H1 (cell line): ENCODE measurements at regions not wholly inside any gene's neighbourhood (a gene's known extent, or its start where the extent isn't known, plus 50 kb on each side); places are given as distances from the start of the nearest gene placed in this dataset.

Experiments used
- CTCF ChIA-PET: fragments of 300-600 bp; sonication (Branson Sonifier 250); formaldehyde crosslinking; loops from one replicate; lab custom pipeline; 2021; ENCODE audit not compliant: partially characterized antibody; lab: Charles Lee
- POLR2A ChIA-PET: fragments of 300-600 bp; sonication (Branson Sonifier 250); formaldehyde crosslinking; loops from one replicate; lab custom pipeline; 2021; ENCODE audit warnings: inconsistent platforms; ENCODE audit not compliant: partially characterized antibody; lab: Charles Lee
- DNase-seq, 2 experiments: peaks; one replicate each; pipeline versions ENCODE4 v3.0.0 to v3.0.0-alpha.2; 2010 to 2022; ENCODE audit warnings: low spot score in 2 of 2, low read depth in 1 of 2, mixed read lengths in 1 of 2
- FAIRE-seq: peaks from 2 replicates; lab custom pipeline; 2011; peaks lifted over from hg19 to GRCh38; lab: Jason Lieb, UNC
- H2AFZ ChIP-seq: 2 replicates; pipeline ENCODE4 v1.8.1; 2012; ENCODE audit warnings: low read length, inconsistent platforms
- H2AK5ac ChIP-seq: 2 replicates; pipeline ENCODE4 v1.6.1; 2013; ENCODE audit warnings: low read depth, low read length
- H2BK120ac ChIP-seq: replicated peaks from 2 replicates; pipeline ENCODE3; 2013; ENCODE audit warnings: low read depth, low read length, inconsistent platforms
- H2BK12ac ChIP-seq: 2 replicates; pipeline ENCODE4 v1.6.1; 2013; ENCODE audit warnings: low read depth, low read length
- H2BK15ac ChIP-seq: 2 replicates; pipeline ENCODE4 v1.6.1; 2013; ENCODE audit warnings: low read length
- H2BK20ac ChIP-seq: 2 replicates; pipeline ENCODE4 v1.6.1; 2013; ENCODE audit warnings: low read length
- H2BK5ac ChIP-seq: 2 replicates; pipeline ENCODE4 v1.6.1; 2013; ENCODE audit warnings: low read depth, low read length
- H3K14ac ChIP-seq: 2 replicates; pipeline ENCODE4 v1.6.1; 2013; ENCODE audit warnings: inconsistent platforms; ENCODE audit not compliant: insufficient read length
- H3K18ac ChIP-seq: 2 replicates; pipeline ENCODE4 v1.6.1; 2013; ENCODE audit warnings: low read length; ENCODE audit errors: extremely low read depth
- H3K23ac ChIP-seq: 2 replicates; pipeline ENCODE4 v1.6.1; 2013; ENCODE audit warnings: inconsistent platforms; ENCODE audit not compliant: insufficient read length
- H3K23me2 ChIP-seq: 2 replicates; pipeline ENCODE4 v1.6.1; 2013; ENCODE audit warnings: low read depth, low read length
- H3K27ac ChIP-seq: 2 replicates; pipeline ENCODE4 v1.6.1; 2011; ENCODE audit warnings: low read depth, low read length, inconsistent platforms
- H3K27me3 ChIP-seq, 4 experiments: replicated peaks in 1 of 4; 1 replicate in 1 of 4; 2 replicates in 3 of 4; pipeline versions ENCODE4 v1.6.1 to v1.8.1; 2011 to 2013; ENCODE audit warnings: low read length in 3 of 4, mild to moderate bottlenecking in 3 of 4, inconsistent platforms in 2 of 4, mixed read lengths in 2 of 4, moderate library complexity in 1 of 4; ENCODE audit not compliant: control insufficient read depth in 3 of 4, insufficient read depth in 3 of 4; ENCODE audit errors: extremely low read depth in 1 of 4
- H3K36me3 ChIP-seq, 4 experiments: 2 replicates each; pipeline versions ENCODE4 v1.6.1 to v1.8.1; 2011 to 2013; ENCODE audit warnings: mild to moderate bottlenecking in 4 of 4, low read length in 3 of 4, moderate library complexity in 2 of 4, control low read depth in 1 of 4, inconsistent platforms in 1 of 4; ENCODE audit not compliant: insufficient read depth in 4 of 4, control insufficient read depth in 2 of 4
- H3K4ac ChIP-seq: replicated peaks from 2 replicates; pipeline ENCODE3; 2013; ENCODE audit warnings: low read length, low read depth, mixed read lengths, inconsistent platforms; ENCODE audit not compliant: insufficient read length
- H3K4me1 ChIP-seq, 4 experiments: replicated peaks in 1 of 4; 1 replicate in 1 of 4; 2 replicates in 3 of 4; pipeline versions ENCODE4 v1.6.1 to v1.8.1; 2011 to 2013; ENCODE audit warnings: low read length in 3 of 4, inconsistent platforms in 2 of 4, mixed read lengths in 1 of 4; ENCODE audit not compliant: insufficient read depth in 4 of 4, control insufficient read depth in 3 of 4
- H3K4me2 ChIP-seq, 2 experiments: 2 replicates each; pipeline versions ENCODE4 v1.6.1 to v1.8.1; 2011 to 2013; ENCODE audit warnings: low read depth in 2 of 2, low read length in 2 of 2, control low read depth in 1 of 2, inconsistent platforms in 1 of 2, mild to moderate bottlenecking in 1 of 2; ENCODE audit not compliant: insufficient read depth in 1 of 2
- H3K4me3 ChIP-seq, 4 experiments: fragments of 200-600, 300-600 bp in 1 of 4; sonication (generic), shearing (Covaris generic), sonication (Bioruptor Twin) in 1 of 4; 2 replicates each; pipeline versions ENCODE4 v1.5.1 to v1.8.1; 2011 to 2016; ENCODE audit warnings: low read length in 4 of 4, low read depth in 3 of 4, control low read depth in 2 of 4, inconsistent platforms in 2 of 4, mild to moderate bottlenecking in 2 of 4, mixed read lengths in 1 of 4, moderate library complexity in 1 of 4; ENCODE audit not compliant: insufficient read depth in 2 of 4; ENCODE audit errors: extremely low read depth in 1 of 4
- H3K56ac ChIP-seq: replicated peaks from 2 replicates; pipeline ENCODE3; 2013; ENCODE audit warnings: low read depth, mild to moderate bottlenecking, mixed read lengths, low read length, inconsistent platforms; ENCODE audit not compliant: insufficient read length
- H3K79me1 ChIP-seq: 2 replicates; pipeline ENCODE4 v1.6.1; 2013; ENCODE audit warnings: low read depth, low read length, control low read depth
- H3K79me2 ChIP-seq, 2 experiments: 2 replicates each; pipeline versions ENCODE4 v1.6.1 to v1.8.1; 2012 to 2013; ENCODE audit warnings: low read length in 2 of 2, mild to moderate bottlenecking in 2 of 2, inconsistent platforms in 1 of 2; ENCODE audit not compliant: insufficient read depth in 2 of 2, control insufficient read depth in 1 of 2
- H3K9ac ChIP-seq, 4 experiments: replicated peaks in 1 of 4; 1 replicate in 1 of 4; 2 replicates in 3 of 4; pipeline versions ENCODE4 v1.6.1 to v1.8.1; 2011 to 2013; ENCODE audit warnings: low read depth in 3 of 4, low read length in 3 of 4, control low read depth in 2 of 4, mild to moderate bottlenecking in 2 of 4, moderate library complexity in 2 of 4, inconsistent platforms in 1 of 4; ENCODE audit errors: extremely low read depth in 1 of 4
- H3K9me3 ChIP-seq, 2 experiments: 2 replicates each; pipeline versions ENCODE4 v1.6.1 to v1.8.1; 2012 to 2013; ENCODE audit warnings: mild to moderate bottlenecking in 2 of 2, moderate library complexity in 2 of 2, control low read depth in 1 of 2, inconsistent platforms in 1 of 2, low read depth in 1 of 2, low read length in 1 of 2, mixed read lengths in 1 of 2; ENCODE audit not compliant: insufficient read depth in 2 of 2
- H4K20me1 ChIP-seq, 2 experiments: replicated peaks in 1 of 2; 2 replicates each; pipeline versions ENCODE3 to v1.8.1; 2011 to 2013; ENCODE audit warnings: inconsistent platforms in 2 of 2, low read length in 2 of 2, mild to moderate bottlenecking in 1 of 2; ENCODE audit not compliant: insufficient read depth in 2 of 2, control insufficient read depth in 1 of 2
- H4K5ac ChIP-seq: 2 replicates; pipeline ENCODE4 v1.6.1; 2013; ENCODE audit warnings: low read length, low read depth, mixed read lengths, inconsistent platforms; ENCODE audit not compliant: insufficient read length
- H4K8ac ChIP-seq: 2 replicates; pipeline ENCODE4 v1.8.0; 2013; ENCODE audit warnings: mild to moderate bottlenecking, moderate library complexity, low read length, inconsistent platforms; ENCODE audit not compliant: insufficient read depth; ENCODE audit errors: extremely low read depth
- H4K91ac ChIP-seq: replicated peaks from 2 replicates; pipeline ENCODE3; 2013; ENCODE audit warnings: low read length, mixed read lengths, inconsistent platforms; ENCODE audit not compliant: insufficient read length
- CEBPB ChIP-seq: IDR thresholded peaks from 2 replicates; pipeline ENCODE4 v1.6.1; 2012; ENCODE audit warnings: low read depth, low read length
- CHD1 ChIP-seq: IDR thresholded peaks from 2 replicates; pipeline ENCODE4 v1.6.1; 2012; ENCODE audit warnings: low read depth, low read length, improper control_type of control experiment
- CREB1 ChIP-seq: IDR thresholded peaks from 2 replicates; pipeline ENCODE4 v1.6.1; 2012; ENCODE audit warnings: inconsistent platforms
- HDAC6 ChIP-seq: IDR thresholded peaks from one replicate; pipeline ENCODE4 v1.7.1; 2012; ENCODE audit warnings: low read depth, mild to moderate bottlenecking, inconsistent platforms, low read length, moderate library complexity
- KDM1A ChIP-seq: fragments of 200-600, 300-600 bp; sonication (generic); IDR thresholded peaks from 2 replicates; pipeline ENCODE4 v1.7.1; 2016; ENCODE audit warnings: mild to moderate bottlenecking, low read length, borderline replicate concordance
- KDM4A ChIP-seq: IDR thresholded peaks from one replicate; pipeline ENCODE4 v1.7.1; 2012; ENCODE audit warnings: low read depth, mild to moderate bottlenecking, moderate library complexity, low read length, inconsistent platforms; ENCODE audit not compliant: severe bottlenecking
- NRF1 ChIP-seq: IDR thresholded peaks from 2 replicates; pipeline ENCODE4 v1.6.1; 2011; ENCODE audit warnings: mild to moderate bottlenecking, low read depth, low read length, improper control_type of control experiment
- PHF8 ChIP-seq: fragments of 200-600 bp; sonication (generic); conservative IDR thresholded peaks from 2 replicates; pipeline ENCODE4 v1.7.1; 2012; ENCODE audit warnings: low read depth, mild to moderate bottlenecking, inconsistent platforms, low read length, moderate library complexity
- SAP30 ChIP-seq: fragments of 300-600 bp; sonication (generic); IDR thresholded peaks from 2 replicates; pipeline ENCODE4 v1.7.1; 2012; ENCODE audit warnings: low read length, moderate library complexity, mild to moderate bottlenecking, inconsistent platforms; ENCODE audit not compliant: insufficient read depth, insufficient replicate concordance
- SIN3A ChIP-seq, 2 experiments: IDR thresholded peaks in 1 of 2; conservative IDR thresholded peaks in 1 of 2; 2 replicates each; pipeline ENCODE4 v1.6.1; 2011 to 2012; ENCODE audit warnings: low read length in 2 of 2, improper control_type of control experiment in 1 of 2, low read depth in 1 of 2, mild to moderate bottlenecking in 1 of 2
- SP2 ChIP-seq: IDR thresholded peaks from 2 replicates; pipeline ENCODE4 v1.6.1; 2012; ENCODE audit warnings: mild to moderate bottlenecking, low read length, inconsistent platforms
- WGBS, 2 experiments: shearing (Covaris generic) in 1 of 2; methylation state at CpG; one replicate each; pipeline versions ENCODE4 v1.1.6 to v1.1.7; 2013 to 2015; ENCODE audit warnings: low lambda C conversion rate in 2 of 2, mixed read lengths in 2 of 2, inconsistent platforms in 1 of 2, low coverage in 1 of 2, missing lambda C conversion rate in 1 of 2; ENCODE audit not compliant: insufficient replicate concordance in 2 of 2, insufficient coverage in 1 of 2, insufficient read length in 1 of 2; ENCODE audit errors: extremely low coverage in 1 of 2, missing lambda C conversion rate in 1 of 2; 5-methylcytosine and 5-hydroxymethylcytosine counted together
- TF ChIP-seq, protein P1 (sequence below): IDR thresholded peaks from 2 replicates; pipeline ENCODE4 v1.6.1; 2012; ENCODE audit warnings: inconsistent platforms
- TF ChIP-seq, protein P2 (sequence below): IDR thresholded peaks from 2 replicates; pipeline ENCODE4 v1.6.1; 2011; ENCODE audit warnings: low read depth, mild to moderate bottlenecking, low read length; ENCODE audit not compliant: insufficient read depth

GRCh38 chr2:205898744-205899143, 187.2 kb downstream of the INO80D start:
- no peak overlapping the region for H4K5ac ChIP-seq
- H3K23me2 ChIP-seq, result no peaks in the 10 kb centered on the region
- no peak overlapping the region for H2BK5ac ChIP-seq
- POLR2A ChIA-PET, result no interaction called here
- H3K4ac ChIP-seq, result no peak overlapping the region
- H3K36me3 ChIP-seq, result no peaks in the 10 kb centered on the region
- H3K79me1 ChIP-seq, result no peaks in the 10 kb centered on the region
- no peak overlapping the region for H3K4me3 ChIP-seq
- no peak overlapping the region for H3K27ac ChIP-seq
- no peak overlapping the region for H3K23ac ChIP-seq
- no peaks in the 10 kb centered on the region for H3K27me3 ChIP-seq
- H3K4me1 ChIP-seq, result no peaks in the 10 kb centered on the region
- H3K14ac ChIP-seq, result no peak overlapping the region
- H2BK15ac ChIP-seq, result no peak overlapping the region
- no peaks in the 10 kb centered on the region for H3K79me2 ChIP-seq
- TF ChIP-seq CEBPB (no peak), NRF1 (no peak), KDM1A (no peak), SAP30 (no peak), KDM4A (no peak), PHF8 (no peak), SIN3A (conservative IDR thresholded peaks at IDR 0.05 in 1 of 2, IDR thresholded peaks at IDR 0.05 in 1 of 2; ENCODE audit: low read depth in 1 of 2, low read length in 2 of 2) (no peak), CREB1 (no peak), SP2 (no peak), HDAC6 (no peak), CHD1 (no peak)
- TF ChIP-seq, protein P1, sequence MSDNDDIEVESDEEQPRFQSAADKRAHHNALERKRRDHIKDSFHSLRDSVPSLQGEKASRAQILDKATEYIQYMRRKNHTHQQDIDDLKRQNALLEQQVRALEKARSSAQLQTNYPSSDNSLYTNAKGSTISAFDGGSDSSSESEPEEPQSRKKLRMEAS, result no peak
- TF ChIP-seq, protein P2, sequence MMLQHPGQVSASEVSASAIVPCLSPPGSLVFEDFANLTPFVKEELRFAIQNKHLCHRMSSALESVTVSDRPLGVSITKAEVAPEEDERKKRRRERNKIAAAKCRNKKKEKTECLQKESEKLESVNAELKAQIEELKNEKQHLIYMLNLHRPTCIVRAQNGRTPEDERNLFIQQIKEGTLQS, result no peak
- TF ChIP-seq, all 59 proteins: peak for 0
- no peak overlapping the region for H3K9ac ChIP-seq
- no peak overlapping the region for H3K18ac ChIP-seq
- no peak overlapping the region for H2AFZ ChIP-seq
- no peak overlapping the region for H2BK20ac ChIP-seq
- H3K4me2 ChIP-seq, result no peak overlapping the region
- 94% methylated on average over 1 of the region's 1 CpG; no CpG with 5 or more reads in 1 of the 2 experiments for WGBS, 2 experiments
- no peak overlapping the region for H2AK5ac ChIP-seq
- H4K20me1 ChIP-seq, result no peaks in the 10 kb centered on the region
- FAIRE-seq (no peak), DNase-seq (no peak)
- no peak overlapping the region for H4K91ac ChIP-seq
- H2BK120ac ChIP-seq, result no peak overlapping the region
- CTCF ChIA-PET, result interaction anchor here (2.2 to 8.2 kb wide), 4 partner anchors 10 to 124 kb away, joined by 9 to 83 read pairs (median 15); no protein-coding TSS in a partner anchor
- no peaks in the 10 kb centered on the region for H3K9me3 ChIP-seq
- no peak overlapping the region for H2BK12ac ChIP-seq
- no peak overlapping the region for H4K8ac ChIP-seq
- no peak overlapping the region for H3K56ac ChIP-seq
